Mammary epithelial cell (primary cell): ENCODE measurements at regions not wholly inside any gene's neighbourhood (a gene's known extent, or its start where the extent isn't known, plus 50 kb on each side); places are given as distances from the start of the nearest gene placed in this dataset.

Experiments used
- CTCF ChIP-seq, 2 donors: IDR thresholded peaks in 1 of 2; conservative IDR thresholded peaks in 1 of 2; 2 replicates each; pipeline ENCODE4 v1.5.1; 2011 to 2012; ENCODE audit warnings: inconsistent platforms in 2 of 2, low read length in 2 of 2, mild to moderate bottlenecking in 2 of 2, control low read depth in 1 of 2, low read depth in 1 of 2; ENCODE audit not compliant: insufficient read depth in 1 of 2; ENCODE audit errors: extremely low read depth in 1 of 2
- EZH2 ChIP-seq: IDR thresholded peaks from 2 replicates; pipeline ENCODE4 v1.6.1; 2012; ENCODE audit warnings: low read length, inconsistent platforms, borderline replicate concordance

- no peak for TF ChIP-seq CTCF (conservative IDR thresholded peaks at IDR 0.05 in 1 of 2, IDR thresholded peaks at IDR 0.05 in 1 of 2; ENCODE audit: extremely low read depth in 1 of 2, insufficient read depth in 1 of 2, low read depth in 1 of 2, low read length in 2 of 2)
- no peak for TF ChIP-seq EZH2
These were observed 388.3 kb downstream of the TMEM38B start for GRCh38 chr9:106082621-106083020.
